GM10248 (cell line): ENCODE measurements at regions not wholly inside any gene's neighbourhood (a gene's known extent, or its start where the extent isn't known, plus 50 kb on each side); places are given as distances from the start of the nearest gene placed in this dataset.

Experiments
- CTCF ChIA-PET: fragments of 300-600 bp; sonication (Branson Sonifier 250); formaldehyde crosslinking; extraction: SDS; loops from one replicate; lab custom pipeline; 2021; ENCODE audit warnings: antibody characterized with exemption; lab: Yijun Ruan, JAX
- POLR2A ChIA-PET: fragments of 350-650 bp; sonication (Branson Sonifier 250); formaldehyde crosslinking; extraction: SDS; loops from one replicate; lab custom pipeline; 2020; ENCODE audit warnings: antibody characterized with exemption; lab: Yijun Ruan, JAX
- DNase-seq: peaks from one replicate; pipeline ENCODE4 v3.0.0; 2012; ENCODE audit errors: extremely low spot score
- TF ChIP-seq, protein P1 (sequence below): IDR thresholded peaks from 2 replicates; pipeline ENCODE4 v1.5.1; 2012; ENCODE audit warnings: mild to moderate bottlenecking, low read depth; ENCODE audit errors: extremely low read depth, missing control alignments, control extremely low read depth

DNA sequence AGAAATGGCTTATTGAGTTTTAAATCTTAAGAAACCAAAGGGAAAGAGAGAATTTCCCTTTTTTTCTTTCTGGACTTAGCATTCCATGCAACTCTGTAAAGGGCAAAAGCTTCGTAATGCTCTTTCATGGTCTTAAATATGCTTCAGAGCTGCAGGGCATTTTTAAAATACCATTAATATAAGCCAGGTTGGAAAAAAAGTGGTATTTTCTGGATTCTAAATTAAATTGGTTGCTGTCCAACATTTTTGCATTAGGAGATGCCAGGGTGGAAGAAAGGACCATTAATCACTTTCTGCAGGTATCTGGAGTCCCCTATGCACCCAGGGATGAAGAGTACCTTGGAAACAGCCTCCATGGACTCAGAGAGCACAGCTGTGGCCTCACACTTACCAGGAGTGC, 215.1 kb upstream of the DAPK1 start:
- CTCF ChIA-PET = no interaction called here
- no peak for DNase-seq
- TF ChIP-seq, protein P1, sequence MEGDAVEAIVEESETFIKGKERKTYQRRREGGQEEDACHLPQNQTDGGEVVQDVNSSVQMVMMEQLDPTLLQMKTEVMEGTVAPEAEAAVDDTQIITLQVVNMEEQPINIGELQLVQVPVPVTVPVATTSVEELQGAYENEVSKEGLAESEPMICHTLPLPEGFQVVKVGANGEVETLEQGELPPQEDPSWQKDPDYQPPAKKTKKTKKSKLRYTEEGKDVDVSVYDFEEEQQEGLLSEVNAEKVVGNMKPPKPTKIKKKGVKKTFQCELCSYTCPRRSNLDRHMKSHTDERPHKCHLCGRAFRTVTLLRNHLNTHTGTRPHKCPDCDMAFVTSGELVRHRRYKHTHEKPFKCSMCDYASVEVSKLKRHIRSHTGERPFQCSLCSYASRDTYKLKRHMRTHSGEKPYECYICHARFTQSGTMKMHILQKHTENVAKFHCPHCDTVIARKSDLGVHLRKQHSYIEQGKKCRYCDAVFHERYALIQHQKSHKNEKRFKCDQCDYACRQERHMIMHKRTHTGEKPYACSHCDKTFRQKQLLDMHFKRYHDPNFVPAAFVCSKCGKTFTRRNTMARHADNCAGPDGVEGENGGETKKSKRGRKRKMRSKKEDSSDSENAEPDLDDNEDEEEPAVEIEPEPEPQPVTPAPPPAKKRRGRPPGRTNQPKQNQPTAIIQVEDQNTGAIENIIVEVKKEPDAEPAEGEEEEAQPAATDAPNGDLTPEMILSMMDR = no peak
- POLR2A ChIA-PET = no interaction called here

GRCh38 chr9:87283585-87283984, 214.1 kb upstream of the DAPK1 start:
- CTCF ChIA-PET = no interaction called here
- TF ChIP-seq, protein P1 = no peak
- no peak for DNase-seq
- POLR2A ChIA-PET = no interaction called here

GRCh38 chr9:87285183-87285850, 212.3 kb upstream of the DAPK1 start:
- TF ChIP-seq, protein P1 = no peak
- POLR2A ChIA-PET = no interaction called here
- CTCF ChIA-PET = interaction anchor here (1.7 kb wide), 1 partner anchor 10 kb away, joined by 8 read pairs; no protein-coding TSS in a partner anchor
- no peak for DNase-seq

DNA sequence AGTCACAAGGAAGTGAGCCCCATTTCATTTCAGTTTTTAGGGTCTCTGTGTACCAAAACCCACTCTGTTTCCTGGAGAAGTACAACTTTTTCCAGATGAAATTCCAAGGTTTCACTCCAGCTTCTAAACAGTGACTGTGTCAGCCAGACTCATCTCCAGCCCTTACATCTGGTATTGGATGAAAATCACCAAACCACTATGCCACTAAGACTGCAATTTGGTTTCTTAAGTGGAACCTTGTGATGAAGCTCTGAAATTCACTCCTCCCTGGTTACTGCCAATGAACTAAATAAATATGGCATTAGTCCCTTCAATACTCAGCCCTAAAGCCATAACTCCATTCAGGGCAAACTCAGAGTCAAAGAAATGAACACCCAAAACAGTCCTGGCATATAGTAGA, 211.2 kb upstream of the DAPK1 start:
- POLR2A ChIA-PET = no interaction called here
- TF ChIP-seq, protein P1 = no peak
- CTCF ChIA-PET = no interaction called here
- DNase-seq = no peak

- no peak for DNase-seq
- POLR2A ChIA-PET = no interaction called here
- CTCF ChIA-PET = interaction anchor here (1.0 kb wide), 1 partner anchor 10 kb away, joined by 3 read pairs; no protein-coding TSS in a partner anchor
Observed at GRCh38 chr9:87290241-87291052, 207.2 kb upstream of the DAPK1 start.

More at GRCh38 chr9:87290241-87291052, 207.2 kb upstream of the DAPK1 start:
- TF ChIP-seq, protein P1 = no peak
